Keratinocyte (primary cell): ENCODE measurements at regions not wholly inside any gene's neighbourhood (a gene's known extent, or its start where the extent isn't known, plus 50 kb on each side); places are given as distances from the start of the nearest gene placed in this dataset.
"Not testable (repeated sequence)": the region's sequence is repeated elsewhere in the genome, so short reads cannot be mapped to it uniquely, and the experiment has no call there.

Source experiments
- DNase-seq: peaks from one replicate; pipeline ENCODE4 v3.0.0-alpha.2; 2011; ENCODE audit warnings: low read depth, missing footprints, low spot score
- FAIRE-seq: peaks from 2 replicates; lab custom pipeline; 2011; peaks lifted over from hg19 to GRCh38; lab: Jason Lieb, UNC
- H2AFZ ChIP-seq: 2 replicates; pipeline ENCODE4 v1.6.0; 2012; ENCODE audit warnings: low read length, control low read depth, inconsistent platforms; ENCODE audit not compliant: control insufficient read depth
- H3K27ac ChIP-seq: 2 replicates; pipeline ENCODE4 v1.5.1; 2011; ENCODE audit warnings: low read length; ENCODE audit not compliant: control insufficient read depth, insufficient read depth
- H3K27me3 ChIP-seq: 3 replicates; pipeline ENCODE4 v1.6.0; 2011; ENCODE audit warnings: low read length; ENCODE audit not compliant: control insufficient read depth, insufficient read depth; ENCODE audit errors: extremely low read depth
- H3K36me3 ChIP-seq, 2 experiments: 2 replicates in 1 of 2; 3 replicates in 1 of 2; pipeline ENCODE4 v1.5.1; 2011; ENCODE audit warnings: low read length in 2 of 2, mild to moderate bottlenecking in 1 of 2; ENCODE audit not compliant: control insufficient read depth in 2 of 2, insufficient read depth in 2 of 2; ENCODE audit errors: extremely low read depth in 1 of 2
- H3K4me1 ChIP-seq: 3 replicates; pipeline ENCODE4 v1.5.1; 2011; ENCODE audit warnings: low read length; ENCODE audit not compliant: control insufficient read depth, insufficient read depth; ENCODE audit errors: extremely low read depth
- H3K4me2 ChIP-seq: 3 replicates; pipeline ENCODE4 v1.6.0; 2011; ENCODE audit warnings: low read depth, low read length; ENCODE audit not compliant: control insufficient read depth, insufficient read depth; ENCODE audit errors: extremely low read depth
- H3K4me3 ChIP-seq, 3 experiments: fragments of 200-600 bp in 1 of 3; sonication (generic) in 1 of 3; 2 replicates in 2 of 3; 3 replicates in 1 of 3; pipeline ENCODE4 v1.5.1; 2011 to 2016; ENCODE audit warnings: low read length in 3 of 3, mild to moderate bottlenecking in 3 of 3, control low read depth in 2 of 3, inconsistent platforms in 1 of 3, low read depth in 1 of 3, mixed read lengths in 1 of 3, mixed run types in 1 of 3, moderate library complexity in 1 of 3; ENCODE audit not compliant: control insufficient read depth in 2 of 3, insufficient read depth in 2 of 3; ENCODE audit errors: extremely low read depth in 1 of 3
- H3K79me2 ChIP-seq: 2 replicates; pipeline ENCODE4 v1.6.0; 2012; ENCODE audit warnings: low read length; ENCODE audit not compliant: control insufficient read depth, insufficient read depth
- H3K9ac ChIP-seq: 3 replicates; pipeline ENCODE4 v1.6.0; 2011; ENCODE audit warnings: low read length; ENCODE audit not compliant: control insufficient read depth, insufficient read depth; ENCODE audit errors: extremely low read depth
- H3K9me1 ChIP-seq: 3 replicates; pipeline ENCODE4 v1.6.0; 2011; ENCODE audit warnings: low read length; ENCODE audit not compliant: control insufficient read depth, insufficient read depth; ENCODE audit errors: extremely low read depth
- H3K9me3 ChIP-seq: 2 replicates; pipeline ENCODE4 v1.5.1; 2012; ENCODE audit warnings: low read depth, low read length; ENCODE audit not compliant: control insufficient read depth
- H4K20me1 ChIP-seq: 3 replicates; pipeline ENCODE4 v1.6.0; 2011; ENCODE audit warnings: low read length; ENCODE audit not compliant: control insufficient read depth, insufficient read depth; ENCODE audit errors: extremely low read depth
- EZH2 ChIP-seq: IDR thresholded peaks from one replicate; pipeline ENCODE4 v1.6.1; 2012; ENCODE audit warnings: inconsistent platforms, mild to moderate bottlenecking, low read length, moderate library complexity
- dilution Hi-C: fragments of 300-500 bp; cut with MboI; formaldehyde crosslinking; loops from one replicate; pipeline ENCODE4 v1.7.0; 2020; ENCODE audit warnings: low sequenced_read_pairs; ENCODE audit not compliant: extremely low pct_ligation_motif_present
- TF ChIP-seq, protein P1 (sequence below), 3 experiments: IDR thresholded peaks in 1 of 3; conservative IDR thresholded peaks in 1 of 3; optimal IDR thresholded peaks in 1 of 3; 2 replicates in 2 of 3; 3 replicates in 1 of 3; pipeline versions ENCODE3 to v1.5.1; 2011; ENCODE audit warnings: low read length in 3 of 3, mild to moderate bottlenecking in 3 of 3, moderate library complexity in 2 of 3, control low read depth in 1 of 3, inconsistent platforms in 1 of 3; ENCODE audit not compliant: insufficient read depth in 2 of 3; ENCODE audit errors: extremely low read depth in 1 of 3

DNA sequence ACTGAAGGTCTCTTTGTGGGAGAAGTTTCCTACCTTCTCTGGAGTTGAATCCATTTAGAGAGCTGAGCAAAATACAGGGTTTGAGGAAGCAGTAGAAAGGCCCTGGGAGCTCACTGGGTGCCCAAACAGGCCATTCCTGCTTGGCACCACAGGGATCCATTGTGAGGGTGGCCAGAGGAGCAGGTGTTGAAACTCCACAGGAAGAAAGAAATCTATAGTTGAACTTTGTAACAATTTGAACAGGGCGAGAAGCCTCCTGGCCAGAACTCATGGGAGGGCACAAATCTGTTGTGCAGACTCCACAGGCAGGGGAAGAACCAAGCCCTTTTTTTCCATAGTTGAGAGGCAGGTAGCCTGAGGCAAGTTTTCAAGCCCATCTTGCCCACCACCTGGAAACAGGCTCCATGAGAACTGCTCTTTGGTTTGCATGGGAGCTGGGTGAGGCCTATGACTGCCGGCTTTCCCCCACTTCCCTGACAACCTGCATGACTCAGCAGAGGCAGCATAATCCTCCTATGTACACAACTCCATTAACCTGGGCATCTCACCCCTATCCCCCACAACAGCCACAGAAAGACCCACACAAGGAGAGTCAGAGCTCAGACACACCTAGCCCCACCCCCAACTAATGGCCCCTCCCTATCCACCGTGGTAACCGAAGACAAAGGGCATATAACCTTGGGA is 1053.0 kb downstream of the TSN start:
- Histone ChIP-seq H2AFZ (no peak overlapping the region), H3K27ac (no peak overlapping the region), H3K9me3 (peaks cover 2% of the 10 kb centered on the region), H3K36me3 (no peaks in the 10 kb centered on the region), H3K9ac (no peak overlapping the region), H3K27me3 (no peaks in the 10 kb centered on the region), H3K9me1 (no peaks in the 10 kb centered on the region), H3K4me2 (no peak overlapping the region), H3K4me1 (no peaks in the 10 kb centered on the region), H4K20me1 (no peaks in the 10 kb centered on the region), H3K4me3 (no peak overlapping the region), H3K79me2 (no peaks in the 10 kb centered on the region)
- TF ChIP-seq, protein P1, sequence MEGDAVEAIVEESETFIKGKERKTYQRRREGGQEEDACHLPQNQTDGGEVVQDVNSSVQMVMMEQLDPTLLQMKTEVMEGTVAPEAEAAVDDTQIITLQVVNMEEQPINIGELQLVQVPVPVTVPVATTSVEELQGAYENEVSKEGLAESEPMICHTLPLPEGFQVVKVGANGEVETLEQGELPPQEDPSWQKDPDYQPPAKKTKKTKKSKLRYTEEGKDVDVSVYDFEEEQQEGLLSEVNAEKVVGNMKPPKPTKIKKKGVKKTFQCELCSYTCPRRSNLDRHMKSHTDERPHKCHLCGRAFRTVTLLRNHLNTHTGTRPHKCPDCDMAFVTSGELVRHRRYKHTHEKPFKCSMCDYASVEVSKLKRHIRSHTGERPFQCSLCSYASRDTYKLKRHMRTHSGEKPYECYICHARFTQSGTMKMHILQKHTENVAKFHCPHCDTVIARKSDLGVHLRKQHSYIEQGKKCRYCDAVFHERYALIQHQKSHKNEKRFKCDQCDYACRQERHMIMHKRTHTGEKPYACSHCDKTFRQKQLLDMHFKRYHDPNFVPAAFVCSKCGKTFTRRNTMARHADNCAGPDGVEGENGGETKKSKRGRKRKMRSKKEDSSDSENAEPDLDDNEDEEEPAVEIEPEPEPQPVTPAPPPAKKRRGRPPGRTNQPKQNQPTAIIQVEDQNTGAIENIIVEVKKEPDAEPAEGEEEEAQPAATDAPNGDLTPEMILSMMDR (optimal IDR thresholded peaks at IDR 0.05 in 1 of 3, IDR thresholded peaks at IDR 0.05 in 1 of 3, conservative IDR thresholded peaks at IDR 0.05 in 1 of 3; ENCODE audit: extremely low read depth in 1 of 3, insufficient read depth in 2 of 3, low read length in 3 of 3): no peak
- TF ChIP-seq EZH2: no peak
- FAIRE-seq (no peak), DNase-seq (no peak)
- dilution Hi-C loops: no loop called here

DNA sequence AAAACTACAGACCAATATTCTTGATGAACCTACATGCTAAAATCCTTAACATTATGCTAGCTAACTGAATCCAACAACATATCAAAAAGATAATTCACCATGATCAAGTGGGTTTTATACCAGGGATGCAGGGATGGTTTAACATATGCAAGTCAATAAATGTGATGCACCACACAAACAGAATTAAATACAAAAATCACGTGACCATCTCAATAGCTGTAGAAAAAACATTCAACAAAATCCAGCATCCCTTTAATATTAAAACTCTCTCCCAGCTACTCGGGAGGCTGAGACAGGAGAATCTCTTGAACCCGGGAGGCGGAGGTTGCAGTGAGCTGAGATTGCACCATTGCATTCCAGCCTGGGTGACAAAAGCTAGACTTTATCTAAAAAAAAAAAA is 1056.8 kb downstream of the TSN start:
- not testable (repeated sequence) for FAIRE-seq

DNA sequence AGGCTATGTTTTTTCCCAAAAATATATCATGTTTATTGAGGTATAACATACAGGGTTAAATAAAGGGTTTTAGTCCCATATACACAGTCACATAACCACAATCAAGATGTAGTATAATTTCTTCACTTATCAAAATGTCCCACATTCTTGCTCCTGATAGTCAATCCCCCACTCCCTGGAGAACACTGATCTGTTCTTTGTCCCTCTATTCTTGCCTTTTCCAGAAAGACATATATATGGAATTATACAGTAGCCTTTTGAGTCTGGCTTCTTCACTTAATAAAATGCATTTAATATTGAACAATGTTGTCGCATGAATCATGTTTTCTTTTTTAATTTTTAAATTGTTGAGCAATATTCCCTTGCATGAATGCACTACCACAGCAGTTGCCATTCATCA is 1059.7 kb downstream of the TSN start:
- H4K20me1 ChIP-seq: no peaks in the 10 kb centered on the region
- no peak for FAIRE-seq
- TF ChIP-seq, protein P1 (optimal IDR thresholded peaks at IDR 0.05 in 1 of 3, IDR thresholded peaks at IDR 0.05 in 1 of 3, conservative IDR thresholded peaks at IDR 0.05 in 1 of 3; ENCODE audit: extremely low read depth in 1 of 3, insufficient read depth in 2 of 3, low read length in 3 of 3): no peak
- no peak for TF ChIP-seq EZH2
- no peak overlapping the region for H3K4me3 ChIP-seq
- H3K9me3 ChIP-seq: no peaks in the 10 kb centered on the region
- H3K4me1 ChIP-seq: no peaks in the 10 kb centered on the region
- dilution Hi-C loops: no loop called here
- no peak overlapping the region for H3K27ac ChIP-seq
- no peak for DNase-seq
- H3K9me1 ChIP-seq: no peaks in the 10 kb centered on the region
- H3K4me2 ChIP-seq: no peak overlapping the region
- no peaks in the 10 kb centered on the region for H3K36me3 ChIP-seq
- H3K9ac ChIP-seq: no peak overlapping the region
- no peaks in the 10 kb centered on the region for H3K27me3 ChIP-seq
- no peak overlapping the region for H2AFZ ChIP-seq
- no peaks in the 10 kb centered on the region for H3K79me2 ChIP-seq

More for the DNA sequence above, 1056.8 kb downstream of the TSN start:
- H3K4me1 ChIP-seq, H4K20me1 ChIP-seq, H3K9me1 ChIP-seq, DNase-seq, H3K4me2 ChIP-seq, dilution Hi-C loops, H3K79me2 ChIP-seq, H3K27ac ChIP-seq, H2AFZ ChIP-seq, H3K27me3 ChIP-seq, H3K9me3 ChIP-seq, H3K4me3 ChIP-seq, H3K36me3 ChIP-seq, H3K9ac ChIP-seq: not testable (repeated sequence)
